ENCODE measurements at regions not wholly inside any gene's neighbourhood (a gene's known extent, or its start where the extent isn't known, plus 50 kb on each side); places are given as distances from the start of the nearest gene placed in this dataset.

DNA sequence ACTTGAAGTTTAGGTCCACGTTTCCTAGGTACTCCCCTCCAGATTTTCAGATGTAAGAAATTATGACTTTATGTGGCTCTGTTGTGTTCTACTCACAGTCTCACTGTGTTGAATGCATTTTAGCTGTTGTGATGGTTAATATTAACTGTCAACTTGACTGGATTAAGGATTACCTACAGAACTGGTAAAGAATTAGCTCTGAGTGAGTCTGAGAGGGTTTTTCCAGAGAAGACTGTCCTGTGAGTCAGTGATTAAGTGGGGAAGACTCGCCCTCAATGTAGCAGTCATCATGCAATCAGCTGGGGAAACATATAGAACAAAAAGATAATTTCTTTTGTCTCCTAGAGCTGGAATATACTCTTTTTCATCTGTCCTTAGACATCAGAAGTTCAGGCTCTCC, 493.4 kb downstream of the ACTRT1 start:
- H3F3A ChIP-seq (ENCODE audit: low read depth), result no peaks in the 10 kb centered on the region
- no peak overlapping the region for H3K9ac ChIP-seq (ENCODE audit: low read depth, low read length, poor library complexity, severe bottlenecking)
- no peaks in the 10 kb centered on the region for H3K27me3 ChIP-seq (ENCODE audit: insufficient read depth, low read length, poor library complexity, severe bottlenecking)
- H3K4me1 ChIP-seq (ENCODE audit: insufficient read depth, low read length, poor library complexity, severe bottlenecking), result no peaks in the 10 kb centered on the region
- H3K9me2 ChIP-seq (replicated peaks; ENCODE audit: low read depth, low read length), result no peaks in the 10 kb centered on the region
- no peaks in the 10 kb centered on the region for H3K79me2 ChIP-seq (ENCODE audit: insufficient read depth, low read length)
- no peaks in the 10 kb centered on the region for H4K20me1 ChIP-seq (ENCODE audit: insufficient read depth, low read length, poor library complexity, severe bottlenecking)
- H3K9me3 ChIP-seq (ENCODE audit: insufficient read depth, low read depth, low read length), result no peaks in the 10 kb centered on the region
- TF ChIP-seq EZH2phosphoT487 (IDR thresholded peaks at IDR 0.05; ENCODE audit: borderline replicate concordance), result no peak
- TF ChIP-seq, protein P1, sequence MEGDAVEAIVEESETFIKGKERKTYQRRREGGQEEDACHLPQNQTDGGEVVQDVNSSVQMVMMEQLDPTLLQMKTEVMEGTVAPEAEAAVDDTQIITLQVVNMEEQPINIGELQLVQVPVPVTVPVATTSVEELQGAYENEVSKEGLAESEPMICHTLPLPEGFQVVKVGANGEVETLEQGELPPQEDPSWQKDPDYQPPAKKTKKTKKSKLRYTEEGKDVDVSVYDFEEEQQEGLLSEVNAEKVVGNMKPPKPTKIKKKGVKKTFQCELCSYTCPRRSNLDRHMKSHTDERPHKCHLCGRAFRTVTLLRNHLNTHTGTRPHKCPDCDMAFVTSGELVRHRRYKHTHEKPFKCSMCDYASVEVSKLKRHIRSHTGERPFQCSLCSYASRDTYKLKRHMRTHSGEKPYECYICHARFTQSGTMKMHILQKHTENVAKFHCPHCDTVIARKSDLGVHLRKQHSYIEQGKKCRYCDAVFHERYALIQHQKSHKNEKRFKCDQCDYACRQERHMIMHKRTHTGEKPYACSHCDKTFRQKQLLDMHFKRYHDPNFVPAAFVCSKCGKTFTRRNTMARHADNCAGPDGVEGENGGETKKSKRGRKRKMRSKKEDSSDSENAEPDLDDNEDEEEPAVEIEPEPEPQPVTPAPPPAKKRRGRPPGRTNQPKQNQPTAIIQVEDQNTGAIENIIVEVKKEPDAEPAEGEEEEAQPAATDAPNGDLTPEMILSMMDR (conservative IDR thresholded peaks at IDR 0.05; ENCODE audit: low read length), result no peak
- no peaks in the 10 kb centered on the region for H3K36me3 ChIP-seq (ENCODE audit: insufficient read depth, low read length)
- H3K4me2 ChIP-seq (ENCODE audit: low read depth, low read length, poor library complexity, severe bottlenecking), result no peak overlapping the region
- H3K4me3 ChIP-seq (ENCODE audit: low read length, poor library complexity, severe bottlenecking), result no peak overlapping the region
- H2AFZ ChIP-seq (ENCODE audit: low read length), result no peak overlapping the region

DNA sequence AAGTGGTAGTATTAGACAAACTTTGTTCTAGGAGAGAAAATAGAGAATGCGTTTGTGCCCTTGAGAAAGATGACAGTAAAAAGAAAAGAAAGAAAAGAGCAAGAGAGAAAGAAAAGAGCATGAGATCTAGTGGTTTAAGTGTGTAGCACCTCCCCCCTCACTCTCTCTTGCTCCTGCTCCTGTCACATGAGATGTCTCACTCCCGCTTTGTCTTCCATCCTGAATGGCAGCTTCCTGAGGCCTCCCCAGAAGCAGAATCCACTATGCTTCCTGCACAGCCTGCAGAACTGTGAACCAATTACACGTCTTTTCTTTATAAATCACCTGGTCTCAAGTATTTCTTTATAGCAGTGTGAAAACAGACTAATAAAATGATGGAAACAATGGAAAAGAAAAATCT, 499.6 kb downstream of the ACTRT1 start:
- no peaks in the 10 kb centered on the region for H3K4me1 ChIP-seq (ENCODE audit: insufficient read depth, low read length, poor library complexity, severe bottlenecking)
- no peaks in the 10 kb centered on the region for H3K9me2 ChIP-seq (replicated peaks; ENCODE audit: low read depth, low read length)
- no peak overlapping the region for H3K4me2 ChIP-seq (ENCODE audit: low read depth, low read length, poor library complexity, severe bottlenecking)

DNA sequence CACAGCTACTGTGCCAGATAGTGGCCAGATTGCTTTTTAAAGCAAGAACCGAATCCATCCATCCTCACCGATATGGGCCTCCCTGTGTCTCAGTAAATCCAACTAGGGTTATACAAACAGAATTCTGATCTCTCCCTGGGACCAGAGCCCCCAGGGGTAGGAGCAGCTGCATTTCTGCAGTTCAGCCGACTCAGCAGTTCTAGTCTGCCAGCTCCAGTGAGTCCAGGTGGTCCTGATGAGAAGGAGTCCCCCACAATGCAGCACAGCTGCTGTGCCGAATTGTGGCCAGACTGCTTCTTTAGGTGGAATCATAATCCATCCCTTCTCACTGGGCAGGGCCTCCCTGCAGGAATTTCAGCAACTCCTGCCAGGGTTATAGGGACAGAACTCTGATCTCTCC, 532.9 kb downstream of the ACTRT1 start:
- no peaks in the 10 kb centered on the region for H3K9me2 ChIP-seq (replicated peaks; ENCODE audit: low read depth, low read length)
- H3K4me2 ChIP-seq (ENCODE audit: low read depth, low read length, poor library complexity, severe bottlenecking), result no peak overlapping the region
- H3K27me3 ChIP-seq (ENCODE audit: insufficient read depth, low read length, poor library complexity, severe bottlenecking), result no peaks in the 10 kb centered on the region
- H3K4me3 ChIP-seq (ENCODE audit: low read length, poor library complexity, severe bottlenecking), result no peak overlapping the region
- TF ChIP-seq, protein P1 (conservative IDR thresholded peaks at IDR 0.05; ENCODE audit: low read length), result no peak
- no peak for TF ChIP-seq EZH2phosphoT487 (IDR thresholded peaks at IDR 0.05; ENCODE audit: borderline replicate concordance)
- no peaks in the 10 kb centered on the region for H3K36me3 ChIP-seq (ENCODE audit: insufficient read depth, low read length)
- no peaks in the 10 kb centered on the region for H3F3A ChIP-seq (ENCODE audit: low read depth)
- no peaks in the 10 kb centered on the region for H4K20me1 ChIP-seq (ENCODE audit: insufficient read depth, low read length, poor library complexity, severe bottlenecking)
- no peak overlapping the region for H3K9ac ChIP-seq (ENCODE audit: low read depth, low read length, poor library complexity, severe bottlenecking)
- H3K79me2 ChIP-seq (ENCODE audit: insufficient read depth, low read length), result no peaks in the 10 kb centered on the region
- H3K9me3 ChIP-seq (ENCODE audit: insufficient read depth, low read depth, low read length), result no peaks in the 10 kb centered on the region
- no peak overlapping the region for H2AFZ ChIP-seq (ENCODE audit: low read length)
- no peaks in the 10 kb centered on the region for H3K4me1 ChIP-seq (ENCODE audit: insufficient read depth, low read length, poor library complexity, severe bottlenecking)

More for the DNA sequence above, 499.6 kb downstream of the ACTRT1 start:
- Histone ChIP-seq H3K27me3 (ENCODE audit: insufficient read depth, low read length, poor library complexity, severe bottlenecking) (no peaks in the 10 kb centered on the region), H2AFZ (ENCODE audit: low read length) (no peak overlapping the region), H3F3A (ENCODE audit: low read depth) (no peaks in the 10 kb centered on the region), H3K9ac (ENCODE audit: low read depth, low read length, poor library complexity, severe bottlenecking) (no peak overlapping the region), H3K36me3 (ENCODE audit: insufficient read depth, low read length) (no peaks in the 10 kb centered on the region), H4K20me1 (ENCODE audit: insufficient read depth, low read length, poor library complexity, severe bottlenecking) (no peaks in the 10 kb centered on the region), H3K4me3 (ENCODE audit: low read length, poor library complexity, severe bottlenecking) (no peak overlapping the region), H3K79me2 (ENCODE audit: insufficient read depth, low read length) (no peaks in the 10 kb centered on the region), H3K9me3 (ENCODE audit: insufficient read depth, low read depth, low read length) (no peaks in the 10 kb centered on the region)
- TF ChIP-seq, protein P1 (conservative IDR thresholded peaks at IDR 0.05; ENCODE audit: low read length), result no peak
- TF ChIP-seq EZH2phosphoT487 (IDR thresholded peaks at IDR 0.05; ENCODE audit: borderline replicate concordance), result no peak
